HCEC 1CT (cell line): ENCODE measurements at regions not wholly inside any gene's neighbourhood (a gene's known extent, or its start where the extent isn't known, plus 50 kb on each side); places are given as distances from the start of the nearest gene placed in this dataset.

Experiments
- DNase-seq: peaks from one replicate; pipeline ENCODE4 v3.0.0-alpha.2; 2017

GRCh38 chr2:224325941-224326340 lies 76.0 kb downstream of the FAM124B start:
- DNase-seq, result no peak

GRCh38 chr2:224324604-224325003 lies 77.3 kb downstream of the FAM124B start:
- no peak for DNase-seq

GRCh38 chr2:224320660-224321059 lies 81.2 kb downstream of the FAM124B start:
- no peak for DNase-seq

- no peak for DNase-seq
Observed at GRCh38 chr2:224319750-224320149, 82.2 kb downstream of the FAM124B start.

- DNase-seq, result no peak
Observed at GRCh38 chr2:224312741-224313140, 89.2 kb downstream of the FAM124B start.

GRCh38 chr2:224310943-224311625 lies 90.8 kb downstream of the FAM124B start:
- no peak for DNase-seq

GRCh38 chr2:224309176-224309575 lies 92.7 kb downstream of the FAM124B start:
- no peak for DNase-seq

GRCh38 chr2:224308272-224308911 lies 93.5 kb downstream of the FAM124B start:
- no peak for DNase-seq

- DNase-seq, result no peak
Observed at GRCh38 chr2:224302952-224303351, 99.0 kb downstream of the FAM124B start.

- DNase-seq, result no peak
Observed at GRCh38 chr2:224293976-224294375, 107.9 kb downstream of the FAM124B start.

GRCh38 chr2:224287531-224287930 lies 114.4 kb downstream of the FAM124B start:
- DNase-seq, result no peak

- no peak for DNase-seq
Observed at GRCh38 chr2:224286923-224287322, 115.0 kb downstream of the FAM124B start.

GRCh38 chr2:224284134-224284946 lies 117.6 kb downstream of the FAM124B start:
- peak; percentile 28 for DNase-seq

- no peak for DNase-seq
Observed at GRCh38 chr2:224283466-224283965, 118.4 kb downstream of the FAM124B start.

GRCh38 chr2:224281374-224281773 lies 120.5 kb downstream of the FAM124B start:
- DNase-seq, result no peak

GRCh38 chr2:224278531-224278930 lies 123.4 kb downstream of the FAM124B start:
- peak; percentile 11 for DNase-seq

- no peak for DNase-seq
Observed at GRCh38 chr2:224276251-224276650, 125.7 kb downstream of the FAM124B start.

- DNase-seq, result no peak
Observed at GRCh38 chr2:224272237-224272910, 129.5 kb downstream of the FAM124B start.

GRCh38 chr2:224271617-224272236 lies 130.2 kb downstream of the FAM124B start:
- DNase-seq, result no peak

GRCh38 chr2:224268441-224268840 lies 133.5 kb downstream of the FAM124B start:
- DNase-seq, result peak; percentile 87

GRCh38 chr2:224264259-224264658 lies 137.6 kb downstream of the FAM124B start:
- DNase-seq, result no peak

GRCh38 chr2:224263571-224264043 lies 138.3 kb downstream of the FAM124B start:
- DNase-seq, result peak; percentile 55
